SU-DHL-6 (cell line): ENCODE measurements at regions not wholly inside any gene's neighbourhood (a gene's known extent, or its start where the extent isn't known, plus 50 kb on each side); places are given as distances from the start of the nearest gene placed in this dataset.

Experiments
- H2AFZ ChIP-seq: fragments of 200-600 bp; sonication (generic); 2 replicates; pipeline ENCODE4 v1.6.1; 2014; ENCODE audit warnings: low read depth, mild to moderate bottlenecking, moderate library complexity, mixed read lengths, antibody characterized with exemption, low read length; ENCODE audit not compliant: severe bottlenecking
- H3F3A ChIP-seq: fragments of 200-600 bp; shearing (Covaris generic); 2 replicates; pipeline ENCODE4 v1.6.0; 2016; ENCODE audit warnings: antibody characterized with exemption, mild to moderate bottlenecking; ENCODE audit not compliant: insufficient read depth
- H3K27ac ChIP-seq: fragments of 200-600 bp; sonication (generic); 2 replicates; pipeline ENCODE4 v1.5.1; 2016; ENCODE audit warnings: low read depth, mild to moderate bottlenecking, low read length, moderate library complexity, mixed read lengths
- H3K27me3 ChIP-seq: fragments of 200-600 bp; sonication (generic), shearing (Covaris generic); 2 replicates; pipeline ENCODE4 v1.6.0; 2014; ENCODE audit warnings: mild to moderate bottlenecking, low read length
- H3K36me3 ChIP-seq: fragments of 200-600 bp; sonication (generic); 2 replicates; pipeline ENCODE4 v1.6.1; 2014; ENCODE audit warnings: mild to moderate bottlenecking, low read length, mixed read lengths
- H3K4me2 ChIP-seq: fragments of 300-600, 200-600 bp; shearing (Covaris generic), sonication (generic); 2 replicates; pipeline ENCODE4 v1.6.0; 2014; ENCODE audit warnings: low read length, low read depth, mild to moderate bottlenecking; ENCODE audit not compliant: poor library complexity, severe bottlenecking
- H3K4me3 ChIP-seq: fragments of 200-600 bp; sonication (generic); 2 replicates; pipeline ENCODE4 v1.5.1; 2014; ENCODE audit warnings: antibody characterized with exemption, low read length, mild to moderate bottlenecking, mixed read lengths; ENCODE audit not compliant: insufficient read depth, poor library complexity, severe bottlenecking
- H3K79me2 ChIP-seq: fragments of 200-600 bp; sonication (generic); 2 replicates; pipeline ENCODE4 v1.6.1; 2014; ENCODE audit warnings: mild to moderate bottlenecking, low read length, moderate library complexity; ENCODE audit not compliant: insufficient read depth
- H3K9ac ChIP-seq: fragments of 200-600 bp; sonication (generic); 2 replicates; pipeline ENCODE4 v1.7.0; 2014; ENCODE audit warnings: mild to moderate bottlenecking, low read length
- H3K9me2 ChIP-seq: fragments of 200-600 bp; sonication (generic); replicated peaks from 2 replicates; pipeline ENCODE4 v1.6.1; 2014; ENCODE audit warnings: low read length; ENCODE audit not compliant: insufficient read depth
- H3K9me3 ChIP-seq: fragments of 200-600 bp; sonication (generic); 2 replicates; pipeline ENCODE4 v1.6.1; 2014; ENCODE audit warnings: low read length, mixed read lengths; ENCODE audit not compliant: insufficient read depth
- H4K20me1 ChIP-seq: fragments of 200-600 bp; sonication (generic); 2 replicates; pipeline ENCODE4 v1.6.1; 2014; ENCODE audit warnings: low read depth, mild to moderate bottlenecking, antibody characterized with exemption, low read length, moderate library complexity, mixed read lengths
- CTCF ChIP-seq: fragments of 200-600 bp; sonication (generic); IDR thresholded peaks from one replicate; pipeline ENCODE4 v1.5.1; 2017; ENCODE audit warnings: antibody characterized with exemption, mild to moderate bottlenecking, low read length, moderate library complexity; ENCODE audit not compliant: insufficient read depth, poor library complexity, severe bottlenecking
- EZH2phosphoT487 ChIP-seq: fragments of 200-600 bp; sonication (generic), shearing (Covaris generic); conservative IDR thresholded peaks from 2 replicates; pipeline ENCODE4 v1.6.1; 2018; ENCODE audit warnings: mild to moderate bottlenecking, antibody characterized with exemption, low read length, moderate library complexity, mixed read lengths

- H3F3A ChIP-seq, result no peaks in the 10 kb centered on the region
- no peak overlapping the region for H3K4me3 ChIP-seq
- no peaks in the 10 kb centered on the region for H3K79me2 ChIP-seq
- no peaks in the 10 kb centered on the region for H3K36me3 ChIP-seq
- no peaks in the 10 kb centered on the region for H3K27me3 ChIP-seq
- H2AFZ ChIP-seq, result no peak overlapping the region
- no peaks in the 10 kb centered on the region for H3K9me2 ChIP-seq
- H3K4me2 ChIP-seq, result no peak overlapping the region
- TF ChIP-seq EZH2phosphoT487, result no peak
- TF ChIP-seq CTCF, result no peak
- H3K9ac ChIP-seq, result no peak overlapping the region
- H3K9me3 ChIP-seq, result no peaks in the 10 kb centered on the region
- no peaks in the 10 kb centered on the region for H4K20me1 ChIP-seq
- H3K27ac ChIP-seq, result no peak overlapping the region
These were observed 201.7 kb downstream of the CLIC5 start for GRCh38 chr6:45813943-45814342.

- Histone ChIP-seq H3K9me2 (no peaks in the 10 kb centered on the region), H3K27ac (no peak overlapping the region), H3K36me3 (no peaks in the 10 kb centered on the region), H3K79me2 (no peaks in the 10 kb centered on the region), H3K4me3 (no peak overlapping the region), H2AFZ (no peak overlapping the region), H3K9me3 (no peaks in the 10 kb centered on the region), H3K4me2 (no peak overlapping the region), H3K27me3 (no peaks in the 10 kb centered on the region), H4K20me1 (no peaks in the 10 kb centered on the region), H3F3A (no peaks in the 10 kb centered on the region), H3K9ac (no peak overlapping the region)
- TF ChIP-seq EZH2phosphoT487 (no peak), CTCF (no peak)
These were observed 202.7 kb downstream of the CLIC5 start for GRCh38 chr6:45812922-45813321.

GRCh38 chr6:45808917-45809316 lies 206.7 kb downstream of the CLIC5 start:
- H4K20me1 ChIP-seq, result no peaks in the 10 kb centered on the region
- no peaks in the 10 kb centered on the region for H3K9me3 ChIP-seq
- H3K79me2 ChIP-seq, result no peaks in the 10 kb centered on the region
- no peak overlapping the region for H2AFZ ChIP-seq
- H3K27ac ChIP-seq, result no peak overlapping the region
- H3F3A ChIP-seq, result no peaks in the 10 kb centered on the region
- H3K36me3 ChIP-seq, result no peaks in the 10 kb centered on the region
- H3K9me2 ChIP-seq, result no peaks in the 10 kb centered on the region
- H3K4me2 ChIP-seq, result peak overlapping the region; percentile 37
- no peak overlapping the region for H3K4me3 ChIP-seq
- H3K27me3 ChIP-seq, result no peaks in the 10 kb centered on the region
- no peak overlapping the region for H3K9ac ChIP-seq
- TF ChIP-seq EZH2phosphoT487 (no peak), CTCF (no peak)
